Ectodermal cell (in vitro differentiated cells): ENCODE measurements at regions not wholly inside any gene's neighbourhood (a gene's known extent, or its start where the extent isn't known, plus 50 kb on each side); places are given as distances from the start of the nearest gene placed in this dataset.

Experiments
- H3K27ac ChIP-seq: 2 replicates; pipeline ENCODE4 v1.7.0; 2013; ENCODE audit warnings: mild to moderate bottlenecking, low read depth, low read length; ENCODE audit not compliant: insufficient read depth, poor library complexity, severe bottlenecking
- H3K27me3 ChIP-seq: 2 replicates; pipeline ENCODE4 v1.7.0; 2013; ENCODE audit warnings: mild to moderate bottlenecking, low read length; ENCODE audit not compliant: insufficient read depth, control insufficient read depth, poor library complexity, severe bottlenecking
- H3K36me3 ChIP-seq: one replicate; pipeline ENCODE4 v1.7.0; 2013; ENCODE audit warnings: low read length; ENCODE audit not compliant: control insufficient read depth, insufficient read depth
- H3K4me1 ChIP-seq: one replicate; pipeline ENCODE4 v1.7.0; 2013; ENCODE audit warnings: low read length; ENCODE audit not compliant: control insufficient read depth, insufficient read depth
- H3K4me3 ChIP-seq: 2 replicates; pipeline ENCODE4 v1.7.0; 2013; ENCODE audit warnings: low read depth, low read length, control low read depth; ENCODE audit not compliant: insufficient read depth
- H3K9me3 ChIP-seq: 2 replicates; pipeline ENCODE4 v1.7.0; 2013; ENCODE audit warnings: mild to moderate bottlenecking, low read length, moderate library complexity; ENCODE audit not compliant: control insufficient read depth
- whole genome bisulfite sequencing, 2 experiments: methylation state at CpG; one replicate each; pipeline ENCODE4 v1.1.7; 2013; ENCODE audit warnings: missing lambda C conversion rate in 2 of 2; 5-methylcytosine and 5-hydroxymethylcytosine counted together

DNA sequence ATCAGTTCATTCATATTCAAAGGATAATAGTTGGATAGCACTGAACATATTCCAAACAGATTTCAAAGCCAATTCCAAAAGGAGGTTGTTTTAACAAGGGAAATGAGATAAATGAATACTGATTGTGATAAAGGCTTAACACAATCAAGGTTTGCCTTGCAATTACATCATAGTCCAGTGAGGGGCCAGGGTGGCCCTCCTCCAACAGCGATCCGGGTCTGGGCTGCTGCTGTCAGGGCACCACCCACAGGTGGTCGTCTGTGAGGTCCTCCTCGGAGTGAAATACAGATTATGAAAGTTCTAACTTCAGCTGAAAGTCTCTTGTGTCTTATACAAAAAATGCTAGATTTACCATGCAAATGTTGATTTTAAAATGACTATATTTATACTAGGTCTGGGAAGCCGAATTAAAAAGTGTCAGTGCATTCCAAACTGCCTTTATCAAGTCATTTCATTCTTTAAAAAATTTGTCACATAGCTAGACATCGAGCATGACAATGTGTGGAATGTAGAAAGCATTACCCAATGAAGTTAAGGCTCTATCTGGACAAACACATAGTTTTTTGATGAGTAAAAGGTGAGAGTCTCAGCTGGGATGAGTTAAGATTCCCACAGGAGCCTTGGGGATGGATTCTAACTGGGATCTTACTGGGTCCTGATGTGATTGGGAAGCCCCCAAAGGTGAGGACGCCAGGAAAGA lies 65.9 kb upstream of the SLC22A23 start:
- Histone ChIP-seq H3K4me1 (peaks cover 19% of the 10 kb centered on the region), H3K4me3 (no peak overlapping the region)

DNA sequence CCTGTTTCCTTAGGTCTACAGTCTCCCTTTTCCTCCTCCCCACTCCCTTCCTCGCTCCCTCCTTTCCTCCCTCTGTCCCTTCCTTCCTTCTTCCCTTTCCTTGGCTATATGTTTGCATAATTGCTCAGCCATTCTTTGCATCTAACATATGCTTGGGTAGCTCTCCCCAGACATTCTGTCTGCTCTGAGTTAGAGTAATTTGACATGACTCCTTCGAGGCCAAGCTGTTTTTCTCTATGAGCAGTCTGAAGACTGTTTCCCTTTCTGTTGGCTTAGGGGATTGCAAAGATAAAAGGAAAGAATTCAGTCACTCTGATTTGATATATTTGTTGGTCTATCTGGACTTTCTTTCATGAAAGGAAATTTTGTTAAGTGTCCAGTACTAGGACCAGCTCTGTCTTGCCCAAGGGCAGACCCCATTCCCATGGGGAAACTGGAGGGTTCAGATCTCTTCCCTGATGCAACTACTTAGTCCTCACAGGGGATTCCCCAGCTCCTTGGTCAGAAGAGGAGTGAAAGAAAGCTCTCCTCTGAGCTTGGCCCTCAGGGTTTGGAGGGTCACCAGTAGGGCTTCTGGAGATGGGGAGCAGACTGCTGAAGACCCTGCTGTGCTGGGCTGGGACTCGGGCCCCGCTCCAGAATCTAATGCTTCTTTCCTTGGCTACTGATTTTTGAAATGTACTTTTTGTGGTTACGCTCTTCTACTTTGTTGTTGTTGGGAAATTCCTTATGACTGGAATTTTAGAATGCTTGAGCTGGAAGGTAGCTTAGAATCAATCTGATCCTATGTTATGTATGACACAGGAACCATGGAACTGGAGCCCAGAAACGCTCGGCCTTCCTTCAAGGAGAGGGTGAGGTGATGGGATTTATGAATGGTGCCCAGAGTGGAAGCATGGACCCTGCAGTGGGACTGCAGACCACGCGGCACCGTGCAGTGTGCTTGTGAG lies 63.7 kb upstream of the SLC22A23 start:
- WGBS, 2 experiments: 88 to 90% methylated on average over 10 of the region's 10 CpGs
- Histone ChIP-seq H3K9me3 (no peaks in the 10 kb centered on the region), H3K4me1 (peaks cover 14% of the 10 kb centered on the region), H3K27me3 (no peaks in the 10 kb centered on the region), H3K4me3 (no peak overlapping the region), H3K36me3 (no peaks in the 10 kb centered on the region), H3K27ac (no peak overlapping the region)

More for the DNA sequence above, 65.9 kb upstream of the SLC22A23 start:
- Histone ChIP-seq H3K36me3 (no peaks in the 10 kb centered on the region), H3K27ac (no peak overlapping the region), H3K27me3 (no peaks in the 10 kb centered on the region), H3K9me3 (no peaks in the 10 kb centered on the region)
- WGBS, 2 experiments: 85 to 86% methylated on average over 6 to 7 of the region's 7 CpGs

DNA sequence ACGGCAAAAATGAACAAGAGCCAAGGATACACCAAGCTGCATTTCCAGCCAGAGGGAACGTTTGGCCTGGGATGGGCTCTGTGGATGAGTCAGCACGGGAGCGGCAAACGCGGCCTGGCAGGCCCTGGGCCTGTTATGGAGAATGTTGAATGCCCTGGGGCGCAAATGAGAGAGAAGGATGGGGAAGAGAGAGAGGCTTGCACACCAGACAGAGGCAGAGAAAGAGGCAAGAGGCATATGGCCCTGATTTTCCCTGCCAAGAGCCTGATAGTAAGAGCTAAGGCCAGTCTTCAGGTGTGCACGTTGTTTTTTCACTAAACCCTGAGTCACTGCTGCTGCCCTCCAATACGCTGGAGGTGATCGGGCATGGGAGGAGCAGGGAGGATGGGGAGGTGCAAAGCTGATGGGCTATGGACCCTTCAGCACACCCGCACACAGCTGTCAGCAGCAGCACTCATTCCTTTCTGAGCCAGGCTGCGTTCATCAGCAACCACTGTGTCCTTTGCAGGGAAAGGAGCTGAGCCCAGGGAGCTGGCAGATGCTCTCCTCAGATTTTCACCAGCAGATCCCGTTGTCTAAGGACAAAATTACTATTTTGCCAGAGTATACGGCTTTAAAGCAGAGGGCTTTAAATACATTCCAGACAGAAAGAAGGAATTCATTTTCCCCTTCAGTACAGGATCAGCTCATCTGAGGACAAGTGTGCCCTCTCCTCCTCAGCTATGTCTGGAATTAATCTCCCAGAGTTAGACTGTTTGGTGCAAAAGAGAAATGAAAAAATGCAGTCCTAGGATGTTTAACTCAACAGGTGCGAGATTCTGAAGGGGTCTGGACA lies 61.7 kb upstream of the SLC22A23 start:
- no peak overlapping the region for H3K4me3 ChIP-seq
- peaks cover 1% of the 10 kb centered on the region for H3K4me1 ChIP-seq
- no peaks in the 10 kb centered on the region for H3K36me3 ChIP-seq
- H3K27ac ChIP-seq: no peak overlapping the region
- no peaks in the 10 kb centered on the region for H3K27me3 ChIP-seq
- WGBS, 2 experiments: 73 to 81% methylated on average over 15 of the region's 15 CpGs
- no peaks in the 10 kb centered on the region for H3K9me3 ChIP-seq

DNA sequence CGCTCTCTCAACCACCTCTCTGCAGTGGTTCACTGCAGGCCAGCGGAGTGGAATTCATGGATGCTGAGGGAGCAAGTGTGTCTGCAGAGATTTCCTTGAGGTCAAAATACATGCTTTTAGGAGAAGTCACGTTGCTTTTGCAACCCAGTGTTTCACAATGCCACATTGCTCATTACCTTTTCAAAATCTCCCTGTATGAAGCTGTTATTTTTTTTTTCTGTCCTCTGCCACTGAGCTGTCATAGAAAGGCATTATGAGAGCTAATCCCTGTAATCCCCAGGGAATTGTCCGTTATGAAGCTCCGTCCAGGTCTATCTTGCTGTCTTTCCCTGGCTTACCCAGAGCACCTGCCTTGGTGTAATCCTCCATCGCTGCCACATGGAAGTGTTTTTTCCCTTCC lies 60.5 kb upstream of the SLC22A23 start:
- H3K4me1 ChIP-seq: peaks cover under 1% of the 10 kb centered on the region
- H3K27ac ChIP-seq: no peak overlapping the region
- whole genome bisulfite sequencing, 2 experiments: 92 to 93% methylated on average over 6 of the region's 6 CpGs

DNA sequence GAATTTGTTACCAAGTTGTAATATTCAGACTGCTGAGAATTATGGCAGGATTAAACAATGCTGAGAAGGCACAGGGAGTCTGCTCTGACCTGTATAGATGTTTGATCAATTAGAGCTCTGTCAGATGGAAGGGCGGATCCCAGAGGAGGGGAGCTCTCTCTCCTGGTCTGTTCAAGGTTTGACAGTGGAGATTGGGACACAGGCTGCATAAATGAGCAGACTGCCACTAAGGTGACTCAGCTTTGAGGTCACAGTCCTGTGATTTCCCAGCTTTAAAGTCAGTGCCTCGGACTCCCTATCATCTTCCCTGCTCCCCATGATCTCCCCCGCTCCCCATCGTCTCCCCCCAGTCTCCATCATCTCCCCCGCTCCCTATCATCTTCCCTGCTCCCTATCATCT lies 59.2 kb upstream of the SLC22A23 start:
- 93 to 97% methylated on average over 5 of the region's 5 CpGs for WGBS, 2 experiments
- H3K36me3 ChIP-seq: no peaks in the 10 kb centered on the region
- H3K4me1 ChIP-seq: peaks cover 11% of the 10 kb centered on the region
- no peaks in the 10 kb centered on the region for H3K27me3 ChIP-seq
- H3K4me3 ChIP-seq: no peak overlapping the region
- no peaks in the 10 kb centered on the region for H3K9me3 ChIP-seq
- H3K27ac ChIP-seq: no peak overlapping the region

More for the DNA sequence above, 60.5 kb upstream of the SLC22A23 start:
- Histone ChIP-seq H3K27me3 (no peaks in the 10 kb centered on the region), H3K36me3 (no peaks in the 10 kb centered on the region), H3K4me3 (no peak overlapping the region), H3K9me3 (no peaks in the 10 kb centered on the region)

DNA sequence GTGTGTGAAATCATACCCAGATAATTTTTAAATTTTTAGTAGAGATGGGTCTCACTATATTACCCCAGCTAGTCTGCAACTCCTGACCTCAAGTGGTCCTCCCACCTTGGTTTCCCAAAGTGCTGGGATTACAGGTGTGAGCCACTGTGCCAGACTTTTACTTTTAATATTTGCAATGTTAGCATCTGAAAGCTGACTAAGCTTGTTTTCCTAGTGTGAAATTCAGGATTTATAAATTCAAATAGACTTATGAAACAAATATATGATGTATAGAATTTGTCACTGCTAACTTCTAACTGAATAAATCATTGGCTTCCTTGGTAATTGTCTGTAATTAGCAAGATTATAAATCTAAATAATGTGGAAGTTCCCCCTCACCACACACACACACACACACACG lies 58.8 kb upstream of the SLC22A23 start:
- 86% methylated on average over 1 of the region's 1 CpG; no CpG with 5 or more reads in 1 of the 2 experiments for WGBS, 2 experiments
- no peaks in the 10 kb centered on the region for H3K36me3 ChIP-seq

DNA sequence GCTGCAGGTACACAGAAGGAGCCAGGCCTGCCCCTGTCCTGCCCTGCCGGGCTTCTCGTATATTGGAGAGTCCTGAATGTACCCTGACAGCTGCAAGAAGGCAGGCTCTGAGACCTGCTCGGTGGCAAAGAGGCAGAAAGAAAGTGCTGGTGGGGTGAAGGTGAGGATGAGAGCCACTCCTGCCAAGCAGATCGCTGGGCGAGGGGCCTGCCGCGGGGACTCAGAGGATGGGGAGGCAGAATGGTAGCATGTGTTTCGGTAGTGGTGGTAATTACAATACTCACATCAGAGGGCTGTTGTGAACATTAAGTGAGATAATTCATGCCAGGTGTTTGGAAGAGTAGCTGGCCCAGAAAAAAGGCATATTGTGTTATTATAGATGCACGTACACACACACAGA lies 56.6 kb upstream of the SLC22A23 start:
- Histone ChIP-seq H3K4me3 (no peak overlapping the region), H3K4me1 (peaks cover 19% of the 10 kb centered on the region), H3K9me3 (no peaks in the 10 kb centered on the region), H3K36me3 (no peaks in the 10 kb centered on the region), H3K27ac (no peak overlapping the region), H3K27me3 (no peaks in the 10 kb centered on the region)
- 94 to 95% methylated on average over 8 of the region's 9 CpGs for WGBS, 2 experiments

More for the DNA sequence above, 58.8 kb upstream of the SLC22A23 start:
- Histone ChIP-seq H3K27ac (no peak overlapping the region), H3K27me3 (no peaks in the 10 kb centered on the region), H3K4me3 (no peak overlapping the region), H3K4me1 (peaks cover 16% of the 10 kb centered on the region), H3K9me3 (no peaks in the 10 kb centered on the region)

DNA sequence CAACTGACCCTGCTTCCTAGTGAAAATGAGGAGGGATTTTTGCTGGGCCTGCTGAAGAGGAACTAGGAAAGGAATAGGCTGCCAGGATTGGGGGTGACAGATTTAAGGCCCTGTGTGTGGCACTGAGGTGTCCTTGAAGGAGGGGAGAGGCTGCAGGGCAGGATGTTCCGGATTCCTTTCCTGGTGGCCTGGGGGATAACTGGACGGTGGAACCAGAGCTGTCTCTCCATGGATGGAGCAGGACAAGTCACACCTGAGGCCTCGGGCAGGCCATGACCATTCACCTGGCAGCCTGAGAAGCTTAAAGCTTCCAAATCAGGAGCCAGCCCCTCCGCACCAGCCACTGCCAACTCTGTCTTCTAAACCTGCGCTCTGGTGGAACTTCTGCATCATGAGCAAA lies 56.0 kb upstream of the SLC22A23 start:
- Histone ChIP-seq H3K36me3 (no peaks in the 10 kb centered on the region), H3K27me3 (no peaks in the 10 kb centered on the region)
- 93 to 94% methylated on average over 5 of the region's 5 CpGs for WGBS, 2 experiments

DNA sequence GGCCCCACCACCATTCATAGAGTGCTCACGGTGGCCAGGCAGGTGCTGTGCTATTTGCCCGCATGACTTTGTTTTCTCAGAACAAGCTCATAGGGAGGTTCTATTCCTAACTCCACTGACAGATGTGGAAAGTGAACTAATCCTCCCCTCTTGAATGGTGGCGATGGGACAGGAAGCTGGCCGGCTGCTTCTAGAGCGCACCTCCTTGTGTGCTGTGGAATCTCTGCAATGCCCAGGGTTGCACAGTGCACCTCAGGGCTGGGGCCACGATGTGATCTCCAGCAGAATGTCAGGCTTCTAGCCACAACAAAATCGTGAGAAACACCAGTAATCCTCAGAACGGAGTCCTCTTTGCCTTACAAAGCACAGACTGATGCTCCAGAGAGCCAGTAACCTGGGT lies 53.8 kb upstream of the SLC22A23 start:
- WGBS, 2 experiments: 80 to 82% methylated on average over 8 of the region's 8 CpGs
- no peaks in the 10 kb centered on the region for H3K27me3 ChIP-seq
- no peak overlapping the region for H3K27ac ChIP-seq
- H3K36me3 ChIP-seq: no peaks in the 10 kb centered on the region
- H3K4me1 ChIP-seq: peaks cover 19% of the 10 kb centered on the region
- H3K9me3 ChIP-seq: no peaks in the 10 kb centered on the region
- no peak overlapping the region for H3K4me3 ChIP-seq

More for the DNA sequence above, 56.0 kb upstream of the SLC22A23 start:
- no peaks in the 10 kb centered on the region for H3K9me3 ChIP-seq
- H3K4me1 ChIP-seq: peaks cover 19% of the 10 kb centered on the region
- no peak overlapping the region for H3K27ac ChIP-seq
- no peak overlapping the region for H3K4me3 ChIP-seq
